Ovary (tissue), 7 donors: ENCODE measurements at regions not wholly inside any gene's neighbourhood (a gene's known extent, or its start where the extent isn't known, plus 50 kb on each side); places are given as distances from the start of the nearest gene placed in this dataset.

Source experiments
- DNase-seq, 5 donors: peaks; one replicate each; pipeline ENCODE4 v3.0.0-alpha.2; 2019 to 2020
- H3K27ac ChIP-seq, 2 donors: fragments of 200-600 bp; one replicate each; pipeline versions ENCODE4 v1.5.1 to v1.8.0; 2019 to 2022
- H3K27me3 ChIP-seq: fragments of 200-600 bp; one replicate; pipeline ENCODE4 v1.8.0; 2022
- H3K36me3 ChIP-seq: fragments of 200-600 bp; sonication (generic); one replicate; pipeline ENCODE4 v1.5.1; 2019
- H3K4me1 ChIP-seq: one replicate; pipeline ENCODE4 v1.8.1; 2013; ENCODE audit warnings: mild to moderate bottlenecking, moderate library complexity; ENCODE audit not compliant: insufficient read depth
- H3K4me3 ChIP-seq: fragments of 200-600 bp; sonication (generic); one replicate; pipeline ENCODE4 v1.5.1; 2017
- H3K9me3 ChIP-seq, 2 donors: fragments of 200-600 bp in 1 of 2; sonication (generic) in 1 of 2; one replicate each; pipeline versions ENCODE4 v1.5.1 to v1.8.1; 2013 to 2019; ENCODE audit warnings: mild to moderate bottlenecking in 1 of 2, moderate library complexity in 1 of 2
- CTCF ChIP-seq, 3 donors: fragments of 450-650 bp in 2 of 3; fragments of 200-600 bp in 1 of 3; IDR thresholded peaks; one replicate each; pipeline versions ENCODE4 v1.5.1 to v1.8.0; 2016 to 2022; ENCODE audit warnings: antibody characterized with exemption in 3 of 3, mild to moderate bottlenecking in 1 of 3
- EP300 ChIP-seq: sonication (generic); formaldehyde crosslinking; IDR thresholded peaks from one replicate; pipeline ENCODE4 v1.6.1; 2017; ENCODE audit warnings: antibody characterized with exemption
- POLR2A ChIP-seq: fragments of 450-650 bp; IDR thresholded peaks from one replicate; pipeline ENCODE4 v1.6.1; 2017; ENCODE audit warnings: antibody characterized with exemption, mild to moderate bottlenecking, moderate library complexity
- WGBS, 3 donors: extraction: QIAGEN DNeasy Blood & Tissue Kit in 1 of 3; methylation state at CpG; one replicate each; pipeline versions ENCODE4 v1.1.5 to v1.1.7; 2013 to 2017; 5-methylcytosine and 5-hydroxymethylcytosine counted together
- intact Hi-C, 4 donors: fragments of 100-400 bp; cut with DNase I; formaldehyde crosslinking; loops; one replicate each; pipeline versions ENCODE4 v1.11.0 to v1.15.1; 2022 to 2023
- donor health status: DM: no; HTN: no; CAD: no; lungs with moderate emphysema.
- donor health status: DM: no; HTN: no; CAD: no.
- donor health status: Bipolar disorder and iron deficiency.
- donor health status: DM: no; HTN: no; CAD: no.
- donor health status: DM: yes; HTN: yes; CAD: no.

DNA sequence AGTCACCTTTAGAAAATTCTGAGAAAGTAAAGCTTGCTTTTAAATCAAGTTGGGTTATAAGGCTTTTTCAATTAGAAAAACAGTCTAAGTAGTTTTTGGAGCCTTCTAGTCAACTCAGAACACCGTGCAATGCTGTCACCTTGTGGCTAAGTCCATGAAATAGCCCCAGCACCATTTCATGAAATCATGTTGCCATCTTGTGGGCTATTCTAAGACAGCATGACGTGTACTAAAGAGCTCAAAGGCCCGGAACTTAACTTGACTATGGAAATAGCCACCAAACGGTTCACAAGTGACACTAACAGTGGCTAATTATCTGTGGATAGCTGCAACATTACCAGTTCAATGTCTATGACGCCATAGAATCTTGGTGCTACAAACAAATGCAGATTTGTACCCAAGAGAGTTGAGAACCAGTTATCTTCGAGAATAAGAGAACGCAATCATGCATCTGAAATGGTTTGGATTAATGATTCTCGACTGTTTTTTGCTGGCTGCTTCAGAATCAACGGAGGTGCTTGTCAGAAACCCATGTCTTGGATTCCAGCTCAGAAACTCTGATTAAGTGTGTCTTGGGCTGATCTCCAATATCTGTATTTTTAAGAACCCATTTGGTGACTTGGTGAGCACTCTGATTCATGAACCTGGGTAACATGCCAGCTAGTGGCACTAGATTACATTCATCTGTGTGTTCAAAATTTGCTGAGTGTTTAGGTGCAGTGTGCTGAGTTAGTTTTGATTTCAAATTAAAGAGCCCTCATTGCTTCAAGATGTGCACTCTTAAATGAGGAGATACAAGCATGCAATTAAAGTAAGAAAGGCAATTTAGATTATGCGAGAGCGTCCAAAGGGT lies 111.2 kb upstream of the MCTP2 start:
- Histone ChIP-seq H3K27me3 (no peaks in the 10 kb centered on the region), H3K4me1 (no peaks in the 10 kb centered on the region), H3K9me3 (no peaks in the 10 kb centered on the region), H3K36me3 (no peaks in the 10 kb centered on the region), H3K4me3 (no peak overlapping the region), H3K27ac (peak overlapping the region in 1 of 2 donors; percentile 61)
- intact Hi-C loops = loop anchor here (2.0 to 10.0 kb wide), 6 partner anchors 123 to 1328 kb away; no protein-coding TSS in a partner anchor
- peak; percentile 60 to 83 (median 63) for DNase-seq
- 39 to 43% (median 42%) methylated on average over 11 of the region's 11 CpGs for WGBS, 3 donors
- TF ChIP-seq POLR2A (no peak), EP300 (no peak), CTCF (IDR thresholded peaks at IDR 0.05) (peak; percentile 91 to 99 (median 99))

DNA sequence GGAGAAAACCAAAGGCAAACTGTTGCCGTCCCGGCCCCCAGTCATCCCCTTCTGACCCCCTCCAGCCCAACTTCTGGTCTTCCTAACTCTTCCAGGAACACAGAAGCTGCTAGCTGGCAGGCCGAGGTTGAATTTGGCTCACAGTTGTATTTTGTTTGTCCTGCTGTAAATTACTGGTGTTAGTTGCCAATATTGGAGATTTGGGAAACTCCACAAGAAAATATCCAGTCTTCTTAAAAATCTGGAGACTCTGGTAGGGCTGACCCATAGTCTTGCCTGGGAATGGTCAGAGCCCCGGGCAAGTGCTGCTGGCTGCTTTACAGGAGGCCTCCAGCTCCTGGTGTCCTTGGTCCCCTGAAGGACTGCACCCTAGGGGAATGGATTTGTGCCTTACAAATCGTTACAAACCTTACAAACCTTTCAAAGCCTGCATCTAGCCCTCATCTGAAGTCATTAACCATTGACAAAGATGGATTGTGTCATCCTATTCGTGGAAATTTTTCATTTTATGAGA lies 112.0 kb upstream of the MCTP2 start:
- DNase-seq = peak; percentile 35 to 78 (median 52)
- H3K27me3 ChIP-seq = no peaks in the 10 kb centered on the region
- 10 to 18% (median 13%) methylated on average over 6 of the region's 6 CpGs for WGBS, 3 donors
- H3K36me3 ChIP-seq = no peaks in the 10 kb centered on the region
- no peaks in the 10 kb centered on the region for H3K9me3 ChIP-seq
- H3K27ac ChIP-seq = peak overlapping the region in 1 of 2 donors; percentile 61
- intact Hi-C loops = loop anchor here in 3 of 4 donors (2.0 to 10.0 kb wide), 3 partner anchors 122 to 1325 kb away; no protein-coding TSS in a partner anchor
- TF ChIP-seq EP300 = no peak
- no peak for TF ChIP-seq CTCF (IDR thresholded peaks at IDR 0.05)
- no peak for TF ChIP-seq POLR2A
- H3K4me3 ChIP-seq = no peak overlapping the region
- H3K4me1 ChIP-seq = no peaks in the 10 kb centered on the region

DNA sequence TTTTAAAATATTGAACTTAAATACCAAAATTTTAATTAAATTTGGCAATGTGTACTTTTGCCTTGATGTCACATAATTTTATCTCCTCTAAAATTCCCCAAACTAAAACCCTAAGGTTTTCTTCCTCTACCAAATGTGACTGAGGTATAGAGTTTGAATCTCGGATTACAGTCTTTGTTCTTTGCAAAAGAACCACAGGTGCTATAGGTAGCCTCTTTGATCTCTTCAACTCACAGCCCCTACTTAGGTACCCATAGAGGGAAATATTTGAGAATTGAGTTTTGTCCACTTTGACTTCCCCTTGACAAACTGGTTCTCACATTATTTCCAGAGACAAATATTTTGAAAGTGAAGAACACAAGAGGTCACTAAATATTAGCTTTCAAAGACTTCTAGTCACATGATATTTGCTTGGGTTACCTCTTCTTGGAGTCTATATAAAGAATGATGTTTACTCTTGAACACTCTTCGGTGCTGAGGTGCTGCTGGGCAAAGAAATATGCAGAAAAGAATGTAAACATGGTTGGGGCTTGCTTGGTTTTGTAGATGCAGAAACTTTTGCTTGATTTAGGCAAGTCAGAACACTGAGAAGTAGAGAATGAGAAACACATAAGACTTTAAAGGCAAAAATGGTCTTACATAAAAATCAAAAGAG lies 120.8 kb upstream of the MCTP2 start:
- 40 to 53% (median 53%) methylated on average over 2 of the region's 2 CpGs for WGBS, 3 donors
- no peaks in the 10 kb centered on the region for H3K4me1 ChIP-seq
- no peak overlapping the region for H3K27ac ChIP-seq
- no peaks in the 10 kb centered on the region for H3K36me3 ChIP-seq
- TF ChIP-seq CTCF (IDR thresholded peaks at IDR 0.05) (no peak), EP300 (no peak), POLR2A (no peak)
- no peaks in the 10 kb centered on the region for H3K9me3 ChIP-seq
- DNase-seq = no peak
- intact Hi-C loops = loop anchor here in 1 of 4 donors (10.0 kb wide), 1 partner anchor 1316 kb away; no protein-coding TSS in a partner anchor
- no peaks in the 10 kb centered on the region for H3K27me3 ChIP-seq
- no peak overlapping the region for H3K4me3 ChIP-seq

DNA sequence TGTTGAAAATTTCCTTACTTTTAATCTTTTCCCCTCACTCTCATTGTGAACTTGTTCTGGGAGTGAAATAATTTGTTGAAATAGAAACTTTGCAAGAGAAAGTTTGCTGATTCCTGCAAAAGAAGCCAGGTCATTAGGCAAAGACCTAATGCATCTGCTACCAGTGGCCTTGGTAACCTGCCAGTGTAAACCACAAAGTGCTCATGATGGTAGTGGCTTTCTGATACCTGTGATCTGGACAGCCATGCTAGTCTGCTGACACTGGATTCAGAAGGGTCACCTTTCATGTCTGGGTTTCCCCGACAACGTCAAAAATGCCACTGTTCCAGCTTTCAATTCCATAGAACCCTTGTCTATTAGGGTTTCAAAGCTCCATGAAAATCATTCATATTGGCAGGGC lies 123.7 kb upstream of the MCTP2 start:
- no peaks in the 10 kb centered on the region for H3K4me1 ChIP-seq
- no peaks in the 10 kb centered on the region for H3K27me3 ChIP-seq
- intact Hi-C loops = no loop called here
- TF ChIP-seq POLR2A (no peak), EP300 (no peak)
- WGBS, 3 donors = 88 to 91% (median 90%) methylated on average over 2 of the region's 2 CpGs
- H3K9me3 ChIP-seq = no peaks in the 10 kb centered on the region
- H3K4me3 ChIP-seq = no peak overlapping the region
- no peak for DNase-seq
- no peak overlapping the region for H3K27ac ChIP-seq
- no peaks in the 10 kb centered on the region for H3K36me3 ChIP-seq
